SJCRH30 (cell line): ENCODE measurements at regions not wholly inside any gene's neighbourhood (a gene's known extent, or its start where the extent isn't known, plus 50 kb on each side); places are given as distances from the start of the nearest gene placed in this dataset.

Experiments
- DNase-seq, 2 experiments: peaks; one replicate each; pipeline ENCODE4 v3.0.0-alpha.2; 2015 to 2020
- H3K27ac ChIP-seq: fragments of 250-450 bp; sonication (Bioruptor Pico); 2 replicates; pipeline ENCODE4 v1.5.1; 2020; ENCODE audit warnings: mild to moderate bottlenecking, moderate library complexity
- H3K27me3 ChIP-seq: fragments of 250-450 bp; sonication (Bioruptor Pico); 2 replicates; pipeline ENCODE4 v1.5.1; 2020; ENCODE audit warnings: mild to moderate bottlenecking, moderate library complexity
- H3K36me3 ChIP-seq: fragments of 250-450 bp; sonication (Bioruptor Pico); 2 replicates; pipeline ENCODE4 v1.5.1; 2020; ENCODE audit warnings: mild to moderate bottlenecking, moderate library complexity
- H3K4me1 ChIP-seq: fragments of 250-450 bp; sonication (Bioruptor Pico); 2 replicates; pipeline ENCODE4 v1.5.1; 2020; ENCODE audit warnings: mild to moderate bottlenecking, moderate library complexity
- H3K4me3 ChIP-seq: fragments of 250-450 bp; sonication (Bioruptor Pico); 2 replicates; pipeline ENCODE4 v1.5.1; 2020; ENCODE audit warnings: mild to moderate bottlenecking, moderate library complexity
- H3K9me3 ChIP-seq: fragments of 250-450 bp; sonication (Bioruptor Pico); replicated peaks from 2 replicates; pipeline ENCODE4 v1.5.1; 2020; ENCODE audit warnings: mild to moderate bottlenecking, moderate library complexity

GRCh38 chr1:244964112-244964971, 100.0 kb upstream of the HNRNPU start:
- peak overlapping the region; percentile 18; the same call in 1 of the 2 replicates for H3K27ac ChIP-seq

GRCh38 chr1:244963231-244963826, 99.0 kb upstream of the HNRNPU start:
- Histone ChIP-seq H3K4me1 (peaks cover 9% of the 10 kb centered on the region; the same call in 1 of the 2 replicates), H3K4me3 (no peak overlapping the region), H3K27me3 (no peaks in the 10 kb centered on the region), H3K9me3 (no peaks in the 10 kb centered on the region), H3K36me3 (no peaks in the 10 kb centered on the region), H3K27ac (no peak overlapping the region)
- no peak for DNase-seq

More at GRCh38 chr1:244964112-244964971, 100.0 kb upstream of the HNRNPU start:
- Histone ChIP-seq H3K9me3 (no peaks in the 10 kb centered on the region), H3K36me3 (no peaks in the 10 kb centered on the region), H3K4me3 (no peak overlapping the region), H3K27me3 (no peaks in the 10 kb centered on the region), H3K4me1 (peaks cover 13% of the 10 kb centered on the region)
- peak; percentile 11 to 31 for DNase-seq

- H3K4me1 ChIP-seq: peaks cover 9% of the 10 kb centered on the region; the same call in 1 of the 2 replicates
- no peaks in the 10 kb centered on the region for H3K36me3 ChIP-seq
- H3K27me3 ChIP-seq: no peaks in the 10 kb centered on the region
- no peak overlapping the region for H3K27ac ChIP-seq
- no peaks in the 10 kb centered on the region for H3K9me3 ChIP-seq
- no peak overlapping the region for H3K4me3 ChIP-seq
- DNase-seq: peak; percentile 11 to 25
Measured at GRCh38 chr1:244962130-244962529, 97.8 kb upstream of the HNRNPU start.

DNA sequence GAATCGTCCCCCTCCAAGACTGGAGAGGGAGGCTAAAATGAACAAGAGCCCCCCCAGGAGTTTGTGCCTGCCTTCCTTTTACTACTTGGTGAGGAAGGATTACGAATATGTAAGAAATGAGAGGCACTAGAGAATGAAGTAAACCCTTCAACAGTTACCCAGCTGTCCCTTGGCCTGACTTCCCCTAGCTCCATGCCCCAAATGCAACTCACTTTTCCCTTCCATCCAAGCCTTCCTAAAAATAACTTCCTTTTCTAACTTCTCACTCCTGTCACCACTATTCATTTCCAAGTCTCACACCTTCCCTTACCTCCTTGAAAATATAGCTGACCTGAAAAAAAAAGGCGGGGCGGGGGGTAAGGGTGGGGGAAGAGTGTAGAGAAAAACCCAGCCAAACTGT, 96.6 kb upstream of the HNRNPU start:
- no peak overlapping the region for H3K4me3 ChIP-seq

GRCh38 chr1:244958593-244958992, 94.2 kb upstream of the HNRNPU start:
- H3K27ac ChIP-seq: no peak overlapping the region
- no peaks in the 10 kb centered on the region for H3K4me1 ChIP-seq
- no peaks in the 10 kb centered on the region for H3K36me3 ChIP-seq
- DNase-seq: no peak
- no peaks in the 10 kb centered on the region for H3K9me3 ChIP-seq
- H3K27me3 ChIP-seq: no peaks in the 10 kb centered on the region
- no peak overlapping the region for H3K4me3 ChIP-seq

More for the DNA sequence above, 96.6 kb upstream of the HNRNPU start:
- no peak for DNase-seq
- peaks cover 9% of the 10 kb centered on the region; the same call in 1 of the 2 replicates for H3K4me1 ChIP-seq
- H3K9me3 ChIP-seq: no peaks in the 10 kb centered on the region
- H3K27me3 ChIP-seq: no peaks in the 10 kb centered on the region
- no peaks in the 10 kb centered on the region for H3K36me3 ChIP-seq
- no peak overlapping the region for H3K27ac ChIP-seq

- H3K27me3 ChIP-seq: no peaks in the 10 kb centered on the region
- no peak overlapping the region for H3K27ac ChIP-seq
- H3K36me3 ChIP-seq: no peaks in the 10 kb centered on the region
- H3K4me1 ChIP-seq: 0 out of 2 replicates have a peak, but pooled peaks cover 3% of the 10 kb centered on the region
- no peak for DNase-seq
- no peak overlapping the region for H3K4me3 ChIP-seq
- no peaks in the 10 kb centered on the region for H3K9me3 ChIP-seq
Measured at GRCh38 chr1:244957525-244957924, 93.2 kb upstream of the HNRNPU start.

DNA sequence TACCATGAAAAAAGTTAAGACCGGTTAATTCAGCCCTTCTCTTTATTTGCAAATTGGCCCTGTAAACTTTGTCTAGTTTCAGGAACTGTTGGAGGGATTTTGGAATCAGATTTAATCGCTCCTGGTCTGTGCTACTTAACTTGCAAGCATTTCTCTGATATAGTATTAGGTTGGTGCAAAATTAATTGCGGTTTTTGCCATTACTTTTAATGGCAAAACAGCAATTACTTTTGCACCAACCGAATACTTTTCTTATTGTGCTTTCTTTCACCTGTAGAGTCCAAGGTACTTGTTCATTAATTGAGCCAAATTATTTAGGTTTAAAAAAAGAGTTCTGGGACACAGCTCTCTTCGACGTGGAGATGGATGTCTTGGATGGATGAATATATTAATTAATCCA, 92.8 kb upstream of the HNRNPU start:
- no peak for DNase-seq
- no peaks in the 10 kb centered on the region for H3K9me3 ChIP-seq
- H3K27ac ChIP-seq: no peak overlapping the region
- 0 out of 2 replicates have a peak, but pooled peaks cover 3% of the 10 kb centered on the region for H3K4me1 ChIP-seq
- H3K27me3 ChIP-seq: no peaks in the 10 kb centered on the region
- H3K4me3 ChIP-seq: no peak overlapping the region
- no peaks in the 10 kb centered on the region for H3K36me3 ChIP-seq

DNA sequence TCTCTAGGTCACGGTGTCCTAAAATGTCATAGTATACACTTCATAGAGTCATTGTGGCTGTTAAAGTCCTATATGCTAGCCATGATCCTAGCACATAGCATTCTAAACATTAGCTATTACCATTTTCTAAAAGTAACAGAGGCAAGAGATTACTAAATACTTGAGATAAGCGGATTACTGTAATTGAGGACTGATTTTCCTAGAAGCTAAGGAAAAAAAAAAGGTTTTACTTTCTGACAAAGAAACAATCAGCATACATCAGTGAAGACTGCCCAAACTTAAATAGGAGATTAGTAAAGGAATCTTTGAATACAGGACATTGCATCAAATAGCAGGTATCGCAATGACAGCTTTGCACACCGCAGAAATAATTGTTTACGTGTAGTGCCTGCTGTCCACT, 91.3 kb upstream of the HNRNPU start:
- H3K36me3 ChIP-seq: no peaks in the 10 kb centered on the region
- no peaks in the 10 kb centered on the region for H3K27me3 ChIP-seq
- no peak overlapping the region for H3K4me3 ChIP-seq
- 0 out of 2 replicates have a peak, but pooled peaks cover 3% of the 10 kb centered on the region for H3K4me1 ChIP-seq
- no peaks in the 10 kb centered on the region for H3K9me3 ChIP-seq
- DNase-seq: no peak
- no peak overlapping the region for H3K27ac ChIP-seq

DNA sequence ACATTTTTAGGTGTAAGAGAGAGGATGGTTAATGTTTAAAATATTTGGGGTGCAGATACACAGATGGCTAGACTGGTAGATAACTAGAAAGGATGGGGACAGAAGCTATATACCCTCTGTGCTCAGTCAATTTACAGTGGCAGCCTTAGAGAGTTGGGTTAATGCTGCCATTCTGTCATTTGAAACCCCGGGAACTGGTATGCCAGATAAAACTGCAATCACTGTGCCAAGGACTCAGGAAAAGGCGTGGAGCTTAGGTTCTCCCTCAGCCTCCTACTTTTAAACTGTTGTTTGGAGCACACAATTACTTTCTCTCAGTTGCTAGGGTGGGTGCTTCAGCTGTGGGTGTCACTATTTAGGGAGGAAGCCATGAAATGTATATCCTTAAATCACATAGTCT, 90.0 kb upstream of the HNRNPU start:
- Histone ChIP-seq H3K4me1 (0 out of 2 replicates have a peak, but pooled peaks cover 3% of the 10 kb centered on the region), H3K27me3 (no peaks in the 10 kb centered on the region), H3K9me3 (no peaks in the 10 kb centered on the region), H3K27ac (no peak overlapping the region), H3K36me3 (no peaks in the 10 kb centered on the region), H3K4me3 (no peak overlapping the region)
- DNase-seq: no peak

GRCh38 chr1:244953901-244954300, 89.6 kb upstream of the HNRNPU start:
- Histone ChIP-seq H3K27ac (no peak overlapping the region), H3K36me3 (no peaks in the 10 kb centered on the region), H3K4me1 (0 out of 2 replicates have a peak, but pooled peaks cover 3% of the 10 kb centered on the region), H3K9me3 (no peaks in the 10 kb centered on the region), H3K27me3 (no peaks in the 10 kb centered on the region), H3K4me3 (no peak overlapping the region)
- DNase-seq: no peak

DNA sequence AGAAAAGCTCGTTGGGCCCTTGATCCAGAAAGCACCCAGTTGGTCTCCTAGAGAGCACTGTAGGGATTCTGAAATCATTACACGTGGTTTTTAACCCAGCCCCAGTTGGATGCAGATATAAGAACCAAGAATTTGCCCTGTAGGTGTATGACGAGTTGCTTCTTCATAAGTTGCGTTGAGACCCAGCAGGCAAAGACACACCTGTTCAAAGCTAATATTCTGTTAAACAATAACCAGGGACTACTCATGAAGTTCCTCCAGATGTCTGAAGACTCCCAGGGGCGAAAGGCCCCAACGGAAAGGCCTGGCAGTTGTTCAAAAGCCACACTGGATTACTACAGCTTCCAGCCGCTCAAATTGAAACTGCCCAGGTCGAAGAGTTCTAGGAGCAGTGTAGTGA, 88.6 kb upstream of the HNRNPU start:
- Histone ChIP-seq H3K36me3 (no peaks in the 10 kb centered on the region), H3K27me3 (no peaks in the 10 kb centered on the region), H3K27ac (no peak overlapping the region), H3K4me3 (no peak overlapping the region), H3K9me3 (no peaks in the 10 kb centered on the region), H3K4me1 (0 out of 2 replicates have a peak, but pooled peaks cover 3% of the 10 kb centered on the region)
- peak; percentile 10 to 35 for DNase-seq

GRCh38 chr1:244952280-244952933, 88.1 kb upstream of the HNRNPU start:
- Histone ChIP-seq H3K36me3 (no peaks in the 10 kb centered on the region), H3K4me3 (no peak overlapping the region), H3K9me3 (no peaks in the 10 kb centered on the region), H3K27ac (no peak overlapping the region), H3K4me1 (0 out of 2 replicates have a peak, but pooled peaks cover 3% of the 10 kb centered on the region), H3K27me3 (no peaks in the 10 kb centered on the region)
- no peak for DNase-seq

DNA sequence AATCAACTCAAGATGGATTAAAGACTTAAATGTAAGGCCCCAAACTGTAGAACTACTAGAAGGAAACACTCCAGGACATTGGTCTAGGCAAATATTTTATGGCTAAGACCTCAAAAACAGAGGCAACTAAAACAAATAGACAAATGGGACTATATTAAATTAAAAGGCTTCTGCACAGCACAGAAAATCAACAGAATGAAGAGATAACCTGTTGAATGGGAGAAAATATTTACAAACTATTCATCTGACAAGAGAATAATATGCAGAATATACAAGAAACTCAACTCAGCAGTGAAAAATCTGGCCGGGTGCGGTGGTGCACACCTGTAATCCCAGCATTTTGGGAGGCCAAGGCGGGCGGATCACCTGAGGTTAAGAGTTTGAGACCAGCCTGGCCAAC, 84.1 kb upstream of the HNRNPU start:
- Histone ChIP-seq H3K4me1 (0 out of 2 replicates have a peak, but pooled peaks cover 3% of the 10 kb centered on the region), H3K27me3 (no peaks in the 10 kb centered on the region), H3K4me3 (no peak overlapping the region), H3K9me3 (no peaks in the 10 kb centered on the region), H3K27ac (no peak overlapping the region), H3K36me3 (no peaks in the 10 kb centered on the region)
- no peak for DNase-seq

DNA sequence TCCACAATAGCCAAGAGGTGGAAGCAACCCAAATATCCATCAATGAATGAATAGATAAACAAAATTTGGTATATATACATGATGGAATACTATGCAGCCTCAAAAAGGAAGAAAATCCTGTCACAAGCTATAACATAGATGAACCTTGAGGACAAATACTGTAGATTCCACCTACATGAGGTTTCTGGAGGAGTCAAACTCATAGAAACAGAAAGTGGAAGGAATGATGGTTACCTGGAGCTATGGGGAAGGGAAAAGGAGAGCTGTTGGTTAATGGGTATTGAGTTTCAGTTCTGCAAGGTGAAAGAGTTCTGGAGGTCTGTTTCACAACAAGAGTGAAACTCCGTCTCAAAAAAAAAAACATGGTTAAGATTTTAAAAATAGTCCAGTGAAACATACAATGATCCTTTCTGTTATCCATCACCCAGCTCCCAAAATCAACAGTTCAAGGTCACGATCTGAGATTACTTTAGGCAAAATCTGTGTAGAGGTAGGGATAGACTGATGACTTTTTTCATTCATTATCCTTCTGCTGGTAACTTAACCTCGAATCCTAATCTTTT, 80.8 kb upstream of the HNRNPU start:
- no peaks in the 10 kb centered on the region for H3K36me3 ChIP-seq
- no peak overlapping the region for H3K27ac ChIP-seq

More for the DNA sequence above, 80.8 kb upstream of the HNRNPU start:
- Histone ChIP-seq H3K4me3 (no peak overlapping the region), H3K4me1 (no peaks in the 10 kb centered on the region), H3K27me3 (no peaks in the 10 kb centered on the region), H3K9me3 (no peaks in the 10 kb centered on the region)
- no peak for DNase-seq
